GM12875 (cell line): ENCODE measurements at regions not wholly inside any gene's neighbourhood (a gene's known extent, or its start where the extent isn't known, plus 50 kb on each side); places are given as distances from the start of the nearest gene placed in this dataset.

Source experiments
- H3K4me3 ChIP-seq: one replicate; pipeline ENCODE4 v1.5.1; 2011; ENCODE audit warnings: low read depth, low read length, control low read depth
- TF ChIP-seq, protein P1 (sequence below): IDR thresholded peaks from 2 replicates; pipeline ENCODE4 v1.5.1; 2011; ENCODE audit warnings: low read depth, mild to moderate bottlenecking, control low read depth, inconsistent platforms, low read length, moderate library complexity, borderline replicate concordance; ENCODE audit not compliant: insufficient read depth

- TF ChIP-seq, protein P1, sequence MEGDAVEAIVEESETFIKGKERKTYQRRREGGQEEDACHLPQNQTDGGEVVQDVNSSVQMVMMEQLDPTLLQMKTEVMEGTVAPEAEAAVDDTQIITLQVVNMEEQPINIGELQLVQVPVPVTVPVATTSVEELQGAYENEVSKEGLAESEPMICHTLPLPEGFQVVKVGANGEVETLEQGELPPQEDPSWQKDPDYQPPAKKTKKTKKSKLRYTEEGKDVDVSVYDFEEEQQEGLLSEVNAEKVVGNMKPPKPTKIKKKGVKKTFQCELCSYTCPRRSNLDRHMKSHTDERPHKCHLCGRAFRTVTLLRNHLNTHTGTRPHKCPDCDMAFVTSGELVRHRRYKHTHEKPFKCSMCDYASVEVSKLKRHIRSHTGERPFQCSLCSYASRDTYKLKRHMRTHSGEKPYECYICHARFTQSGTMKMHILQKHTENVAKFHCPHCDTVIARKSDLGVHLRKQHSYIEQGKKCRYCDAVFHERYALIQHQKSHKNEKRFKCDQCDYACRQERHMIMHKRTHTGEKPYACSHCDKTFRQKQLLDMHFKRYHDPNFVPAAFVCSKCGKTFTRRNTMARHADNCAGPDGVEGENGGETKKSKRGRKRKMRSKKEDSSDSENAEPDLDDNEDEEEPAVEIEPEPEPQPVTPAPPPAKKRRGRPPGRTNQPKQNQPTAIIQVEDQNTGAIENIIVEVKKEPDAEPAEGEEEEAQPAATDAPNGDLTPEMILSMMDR: no peak
- no peak overlapping the region for H3K4me3 ChIP-seq
Observed at GRCh38 chr17:79241616-79242015, 167.0 kb downstream of the ENGASE start.

DNA sequence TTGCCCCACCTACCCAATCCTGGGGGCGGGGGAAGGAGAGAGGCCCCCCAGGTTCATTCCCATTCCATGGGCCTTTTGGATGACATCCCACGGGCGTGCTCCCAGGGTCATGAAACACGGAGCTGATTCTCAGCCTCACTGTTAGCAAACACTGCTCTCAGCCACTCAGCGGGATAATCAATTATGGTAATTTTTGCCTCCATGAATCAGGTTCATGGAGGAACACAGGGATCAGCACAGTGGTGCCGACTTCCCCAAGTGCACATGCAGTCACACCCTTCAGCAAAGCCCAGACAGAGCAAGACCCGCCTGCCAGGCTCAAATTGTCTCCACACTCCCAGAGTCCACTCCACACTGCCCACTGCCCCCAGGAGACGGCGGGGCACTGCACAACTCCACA is 164.6 kb downstream of the ENGASE start:
- TF ChIP-seq, protein P1: no peak
- no peak overlapping the region for H3K4me3 ChIP-seq

- H3K4me3 ChIP-seq: no peak overlapping the region
- TF ChIP-seq, protein P1: no peak
Observed at GRCh38 chr17:79237448-79238053, 162.9 kb downstream of the ENGASE start.

DNA sequence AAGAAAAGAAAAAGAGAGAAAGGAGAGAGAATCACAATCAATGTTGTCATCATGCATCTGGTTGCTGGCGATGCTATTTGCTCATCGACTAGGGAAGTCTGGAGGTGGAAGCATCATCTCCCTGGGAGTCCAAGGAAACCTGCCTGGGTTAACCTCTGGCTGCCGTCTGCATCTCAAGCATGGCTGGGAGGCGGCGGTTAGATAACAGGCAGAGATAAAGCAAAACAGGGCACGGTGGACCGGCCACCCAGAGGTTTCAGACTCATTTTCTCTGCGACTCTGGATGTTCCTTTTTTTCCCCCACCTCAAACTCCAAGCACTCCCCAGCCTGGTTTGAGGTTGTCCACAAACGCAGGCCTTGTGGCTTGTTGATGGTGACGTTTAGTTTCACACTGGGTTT is 161.2 kb downstream of the ENGASE start:
- no peak overlapping the region for H3K4me3 ChIP-seq
- TF ChIP-seq, protein P1: no peak

GRCh38 chr17:79233916-79234551 is 159.4 kb downstream of the ENGASE start:
- TF ChIP-seq, protein P1: no peak
- no peak overlapping the region for H3K4me3 ChIP-seq

GRCh38 chr17:79232957-79233356 is 158.3 kb downstream of the ENGASE start:
- TF ChIP-seq, protein P1: no peak
- no peak overlapping the region for H3K4me3 ChIP-seq

DNA sequence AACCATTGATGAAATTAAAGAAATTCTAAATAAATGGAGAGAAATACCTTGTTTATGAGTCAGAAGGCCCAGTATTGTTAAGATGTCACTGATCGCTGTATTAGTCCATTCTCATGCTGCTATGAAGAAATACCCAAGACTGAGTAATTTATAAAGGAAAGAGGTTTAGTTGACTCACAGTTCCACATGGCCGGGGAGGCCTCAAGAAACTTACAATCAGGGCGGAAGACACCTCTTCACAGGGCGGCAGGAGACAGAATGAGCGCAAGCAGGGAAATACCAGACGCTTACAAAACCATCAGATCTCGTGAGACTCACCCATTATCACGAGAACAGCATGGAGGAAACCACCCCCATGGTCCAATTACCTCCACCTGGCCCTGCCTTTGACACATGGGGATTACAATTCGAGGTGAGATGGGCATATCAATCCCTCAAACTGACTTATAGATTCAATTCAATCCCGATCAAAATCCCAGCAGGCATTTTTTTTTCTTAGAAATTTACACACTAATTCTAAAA is 157.2 kb downstream of the ENGASE start:
- H3K4me3 ChIP-seq: no peak overlapping the region
- TF ChIP-seq, protein P1: no peak
